H9 (cell line): ENCODE measurements at regions not wholly inside any gene's neighbourhood (a gene's known extent, or its start where the extent isn't known, plus 50 kb on each side); places are given as distances from the start of the nearest gene placed in this dataset.
A peak's percentile ranks its signal among the peaks of the same experiment; 100 is the strongest.

Experiments used
- DNase-seq: peaks from one replicate; pipeline ENCODE4 v3.0.0-alpha.2; 2017
- H2AFZ ChIP-seq: one replicate; pipeline ENCODE4 v1.6.1; 2013; ENCODE audit warnings: mild to moderate bottlenecking, low read length, control low read depth, moderate library complexity
- H2AK5ac ChIP-seq: 2 replicates; pipeline ENCODE4 v1.6.1; 2013; ENCODE audit warnings: low read length, control low read depth, mixed read lengths; ENCODE audit not compliant: insufficient read length
- H2BK120ac ChIP-seq: one replicate; pipeline ENCODE4 v1.6.1; 2013; ENCODE audit warnings: low read depth, mild to moderate bottlenecking, low read length, control low read depth, inconsistent platforms; ENCODE audit not compliant: poor library complexity, severe bottlenecking
- H2BK12ac ChIP-seq: 2 replicates; pipeline ENCODE4 v1.6.1; 2013; ENCODE audit warnings: low read length, control low read depth, mixed read lengths, low read depth; ENCODE audit not compliant: insufficient read length
- H2BK15ac ChIP-seq: 2 replicates; pipeline ENCODE4 v1.6.1; 2013; ENCODE audit warnings: low read depth, low read length, control low read depth
- H2BK20ac ChIP-seq: one replicate; pipeline ENCODE4 v1.6.1; 2013; ENCODE audit warnings: low read depth, mild to moderate bottlenecking, low read length, control low read depth, inconsistent platforms; ENCODE audit not compliant: poor library complexity, severe bottlenecking
- H2BK5ac ChIP-seq: 2 replicates; pipeline ENCODE4 v1.6.1; 2013; ENCODE audit warnings: low read length, control low read depth, mixed read lengths; ENCODE audit not compliant: insufficient read length
- H3K14ac ChIP-seq: 2 replicates; pipeline ENCODE4 v1.6.1; 2013; ENCODE audit warnings: low read length, control low read depth; ENCODE audit not compliant: insufficient read depth
- H3K18ac ChIP-seq: 2 replicates; pipeline ENCODE4 v1.6.1; 2013; ENCODE audit warnings: low read depth, mild to moderate bottlenecking, mixed read lengths, low read length, control low read depth; ENCODE audit not compliant: insufficient read length
- H3K23ac ChIP-seq: 2 replicates; pipeline ENCODE4 v1.6.1; 2013; ENCODE audit warnings: low read length, control low read depth, mixed read lengths, low read depth; ENCODE audit not compliant: insufficient read length
- H3K23me2 ChIP-seq: 2 replicates; pipeline ENCODE4 v1.6.1; 2013; ENCODE audit warnings: low read depth, mild to moderate bottlenecking, mixed read lengths, low read length, control low read depth; ENCODE audit not compliant: insufficient read length, poor library complexity, severe bottlenecking
- H3K27ac ChIP-seq: 2 replicates; pipeline ENCODE4 v1.5.1; 2013; ENCODE audit warnings: low read length, control low read depth, mixed read lengths, low read depth; ENCODE audit not compliant: insufficient read length
- H3K27me3 ChIP-seq: 2 replicates; pipeline ENCODE4 v1.6.1; 2013; ENCODE audit warnings: low read length, control low read depth, inconsistent platforms; ENCODE audit not compliant: insufficient read depth
- H3K4ac ChIP-seq: 2 replicates; pipeline ENCODE4 v1.6.1; 2013; ENCODE audit warnings: low read depth, mild to moderate bottlenecking, control low read depth, inconsistent platforms, low read length, moderate library complexity
- H3K4me1 ChIP-seq: 2 replicates; pipeline ENCODE4 v1.6.1; 2013; ENCODE audit warnings: low read length, control low read depth, inconsistent platforms; ENCODE audit not compliant: insufficient read depth
- H3K4me2 ChIP-seq: 2 replicates; pipeline ENCODE4 v1.6.1; 2013; ENCODE audit warnings: low read length, control low read depth, mixed read lengths; ENCODE audit not compliant: insufficient read length, insufficient read depth
- H3K56ac ChIP-seq: 2 replicates; pipeline ENCODE4 v1.6.1; 2013; ENCODE audit warnings: low read depth, mild to moderate bottlenecking, mixed read lengths, low read length, control low read depth; ENCODE audit not compliant: insufficient read length
- H3K79me1 ChIP-seq: 2 replicates; pipeline ENCODE4 v1.6.1; 2013; ENCODE audit warnings: low read depth, mild to moderate bottlenecking, moderate library complexity, low read length, control low read depth, inconsistent platforms; ENCODE audit not compliant: insufficient read depth, poor library complexity, severe bottlenecking
- H3K79me2 ChIP-seq: 2 replicates; pipeline ENCODE4 v1.6.1; 2013; ENCODE audit warnings: low read length, control low read depth, inconsistent platforms; ENCODE audit not compliant: insufficient read depth
- H3K9ac ChIP-seq: 2 replicates; pipeline ENCODE4 v1.6.1; 2013; ENCODE audit warnings: low read length, control low read depth, mixed read lengths; ENCODE audit not compliant: insufficient read length; ENCODE audit errors: extremely low read depth
- H3K9me3 ChIP-seq: one replicate; pipeline ENCODE4 v1.6.1; 2013; ENCODE audit warnings: low read depth, low read length, inconsistent platforms; ENCODE audit not compliant: control insufficient read depth
- H3T11ph ChIP-seq: one replicate; pipeline ENCODE4 v1.6.1; 2013; ENCODE audit warnings: mild to moderate bottlenecking, low read length, control low read depth, inconsistent platforms
- H4K20me1 ChIP-seq: one replicate; pipeline ENCODE4 v1.6.1; 2013; ENCODE audit not compliant: control insufficient read depth, insufficient read length, insufficient read depth
- H4K5ac ChIP-seq: 2 replicates; pipeline ENCODE4 v1.6.1; 2013; ENCODE audit warnings: low read depth, mild to moderate bottlenecking, mixed read lengths, low read length, control low read depth; ENCODE audit not compliant: insufficient read length
- H4K8ac ChIP-seq: replicated peaks from 2 replicates; pipeline ENCODE4 v1.6.1; 2013; ENCODE audit warnings: low read length, control low read depth, mixed read lengths, low read depth; ENCODE audit not compliant: insufficient read length
- H4K91ac ChIP-seq: 2 replicates; pipeline ENCODE4 v1.6.1; 2013; ENCODE audit warnings: low read depth, mild to moderate bottlenecking, moderate library complexity, mixed read lengths, low read length, control low read depth; ENCODE audit not compliant: insufficient read length
- H3K27ac Mint-ChIP-seq, 3 experiments: 2 replicates in 2 of 3; 3 replicates in 1 of 3; pipeline ENCODE4 v1.8.0; 2020 to 2021; ENCODE audit warnings: mixed read lengths in 3 of 3, mild to moderate bottlenecking in 1 of 3, moderate library complexity in 1 of 3
- H3K27me3 Mint-ChIP-seq: 2 replicates; pipeline ENCODE4 v1.8.0; 2021; ENCODE audit warnings: low read depth, mild to moderate bottlenecking, moderate library complexity, mixed read lengths
- H3K36me3 Mint-ChIP-seq, 3 experiments: 2 replicates in 2 of 3; 3 replicates in 1 of 3; pipeline ENCODE4 v1.8.0; 2020 to 2021; ENCODE audit warnings: low read depth in 3 of 3, mixed read lengths in 3 of 3; ENCODE audit not compliant: insufficient read depth in 1 of 3
- H3K4me1 Mint-ChIP-seq, 2 experiments: 2 replicates each; pipeline ENCODE4 v1.8.0; 2020; ENCODE audit warnings: mixed read lengths in 2 of 2
- H3K4me3 Mint-ChIP-seq, 2 experiments: 2 replicates in 1 of 2; 3 replicates in 1 of 2; pipeline ENCODE4 v1.8.0; 2020 to 2021; ENCODE audit warnings: mild to moderate bottlenecking in 2 of 2, mixed read lengths in 2 of 2, moderate library complexity in 1 of 2
- H3K9me3 Mint-ChIP-seq, 2 experiments: 2 replicates in 1 of 2; 3 replicates in 1 of 2; pipeline ENCODE4 v1.8.0; 2020; ENCODE audit warnings: mild to moderate bottlenecking in 2 of 2, mixed read lengths in 2 of 2, moderate library complexity in 1 of 2
- WGBS: extraction: QIAGEN DNeasy Blood & Tissue Kit; methylation state at CpG from one replicate; pipeline ENCODE4 v1.1.7; 2013; ENCODE audit warnings: missing lambda C conversion rate, low lambda C conversion rate, mixed read lengths; ENCODE audit not compliant: insufficient read length; ENCODE audit errors: extremely low coverage; 5-methylcytosine and 5-hydroxymethylcytosine counted together
- TF ChIP-seq, protein P1 (sequence below): fragments of 200-600 bp; sonication (generic); conservative IDR thresholded peaks from 3 replicates; pipeline ENCODE4 v1.8.0; 2021; ENCODE audit warnings: antibody characterized with exemption, mild to moderate bottlenecking

DNA sequence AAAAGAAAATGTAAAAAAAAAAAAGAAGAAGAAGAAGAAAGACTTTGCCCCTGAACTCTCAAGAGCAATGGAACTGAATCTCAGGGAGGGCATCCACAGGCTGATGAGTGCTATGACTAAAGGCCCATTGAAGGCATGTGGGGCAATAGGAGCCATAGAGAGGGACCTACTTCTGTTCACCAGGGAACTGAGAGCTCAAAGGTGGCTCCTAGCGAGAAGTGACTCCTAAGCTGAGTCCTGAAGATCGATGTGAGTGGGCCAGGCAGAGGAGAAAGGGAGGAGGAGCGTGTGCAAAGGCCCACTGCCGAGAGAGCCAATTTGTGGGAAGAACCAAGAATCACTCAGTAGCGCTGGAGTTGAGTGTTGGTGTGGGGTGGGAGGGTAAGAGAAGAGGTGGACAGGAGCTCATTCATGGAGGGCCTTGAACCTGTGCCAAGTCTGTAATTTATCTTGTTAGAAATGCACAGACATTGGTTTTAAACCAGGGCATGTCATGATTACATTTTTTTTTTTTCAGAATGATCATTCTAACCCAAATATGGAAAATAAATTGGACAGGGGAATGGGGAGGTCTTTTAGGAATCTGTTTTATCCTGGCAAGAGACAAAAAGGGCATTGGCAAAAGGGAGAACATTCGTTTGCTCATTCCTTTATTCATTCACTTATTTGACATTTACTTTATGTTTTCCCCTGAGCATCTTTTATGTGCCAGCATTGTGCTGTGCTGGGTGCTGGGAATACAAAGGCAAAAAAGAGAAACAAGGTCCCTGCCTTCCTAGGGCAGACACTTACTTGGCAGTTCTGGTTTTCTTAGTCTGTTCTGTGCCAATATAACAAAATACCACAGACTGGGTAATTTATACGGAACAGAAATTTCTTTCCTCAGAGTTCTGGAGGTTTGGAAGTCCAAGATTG lies 67.4 kb upstream of the DSP start:
- no peak overlapping the region for H4K8ac ChIP-seq
- H3K56ac ChIP-seq = no peak overlapping the region
- no peaks in the 10 kb centered on the region for H3K79me1 ChIP-seq
- H3K9me3 Mint-ChIP-seq = no peaks in the 10 kb centered on the region
- no peaks in the 10 kb centered on the region for H3K36me3 Mint-ChIP-seq
- no peak overlapping the region for H4K91ac ChIP-seq
- TF ChIP-seq, protein P1, sequence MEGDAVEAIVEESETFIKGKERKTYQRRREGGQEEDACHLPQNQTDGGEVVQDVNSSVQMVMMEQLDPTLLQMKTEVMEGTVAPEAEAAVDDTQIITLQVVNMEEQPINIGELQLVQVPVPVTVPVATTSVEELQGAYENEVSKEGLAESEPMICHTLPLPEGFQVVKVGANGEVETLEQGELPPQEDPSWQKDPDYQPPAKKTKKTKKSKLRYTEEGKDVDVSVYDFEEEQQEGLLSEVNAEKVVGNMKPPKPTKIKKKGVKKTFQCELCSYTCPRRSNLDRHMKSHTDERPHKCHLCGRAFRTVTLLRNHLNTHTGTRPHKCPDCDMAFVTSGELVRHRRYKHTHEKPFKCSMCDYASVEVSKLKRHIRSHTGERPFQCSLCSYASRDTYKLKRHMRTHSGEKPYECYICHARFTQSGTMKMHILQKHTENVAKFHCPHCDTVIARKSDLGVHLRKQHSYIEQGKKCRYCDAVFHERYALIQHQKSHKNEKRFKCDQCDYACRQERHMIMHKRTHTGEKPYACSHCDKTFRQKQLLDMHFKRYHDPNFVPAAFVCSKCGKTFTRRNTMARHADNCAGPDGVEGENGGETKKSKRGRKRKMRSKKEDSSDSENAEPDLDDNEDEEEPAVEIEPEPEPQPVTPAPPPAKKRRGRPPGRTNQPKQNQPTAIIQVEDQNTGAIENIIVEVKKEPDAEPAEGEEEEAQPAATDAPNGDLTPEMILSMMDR = no peak
- H3K4ac ChIP-seq = no peak overlapping the region
- no peaks in the 10 kb centered on the region for H3K23me2 ChIP-seq
- H3K27me3 ChIP-seq = no peaks in the 10 kb centered on the region
- H4K20me1 ChIP-seq = no peaks in the 10 kb centered on the region
- no peak overlapping the region for H2BK5ac ChIP-seq
- no peak overlapping the region for H2BK20ac ChIP-seq
- no peak overlapping the region for H3K18ac ChIP-seq
- no peak overlapping the region for H2BK12ac ChIP-seq
- no peak overlapping the region for H3K9ac ChIP-seq
- H3T11ph ChIP-seq = no peak overlapping the region
- no peak overlapping the region for H3K14ac ChIP-seq
- WGBS = no CpG with 5 or more reads among the region's 7 CpGs
- no peak overlapping the region for H3K27ac ChIP-seq
- H2BK120ac ChIP-seq = no peak overlapping the region
- no peaks in the 10 kb centered on the region for H3K27me3 Mint-ChIP-seq
- H3K4me1 ChIP-seq = no peaks in the 10 kb centered on the region
- no peak overlapping the region for H2BK15ac ChIP-seq
- 0 out of 2 replicates have a peak, but pooled peaks cover 2% of the 10 kb centered on the region for H3K79me2 ChIP-seq
- no peak overlapping the region for H3K4me2 ChIP-seq
- peak overlapping the region in 1 of 3 experiments; percentile 0; a peak in 1 of 7 replicates for H3K27ac Mint-ChIP-seq
- H3K9me3 ChIP-seq = no peaks in the 10 kb centered on the region
- no peak for DNase-seq
- no peak overlapping the region for H4K5ac ChIP-seq
- no peak overlapping the region for H2AK5ac ChIP-seq
- no peak overlapping the region for H2AFZ ChIP-seq
- H3K23ac ChIP-seq = no peak overlapping the region
- no peak overlapping the region for H3K4me3 Mint-ChIP-seq
- H3K4me1 Mint-ChIP-seq = no peaks in the 10 kb centered on the region
